GM10248 (cell line): ENCODE measurements at regions not wholly inside any gene's neighbourhood (a gene's known extent, or its start where the extent isn't known, plus 50 kb on each side); places are given as distances from the start of the nearest gene placed in this dataset.
"Not testable (repeated sequence)": the region's sequence is repeated elsewhere in the genome, so short reads cannot be mapped to it uniquely, and the experiment has no call there.

Source experiments
- CTCF ChIA-PET: fragments of 300-600 bp; sonication (Branson Sonifier 250); formaldehyde crosslinking; extraction: SDS; loops from one replicate; lab custom pipeline; 2021; ENCODE audit warnings: antibody characterized with exemption; lab: Yijun Ruan, JAX
- POLR2A ChIA-PET: fragments of 350-650 bp; sonication (Branson Sonifier 250); formaldehyde crosslinking; extraction: SDS; loops from one replicate; lab custom pipeline; 2020; ENCODE audit warnings: antibody characterized with exemption; lab: Yijun Ruan, JAX
- DNase-seq: peaks from one replicate; pipeline ENCODE4 v3.0.0; 2012; ENCODE audit errors: extremely low spot score
- TF ChIP-seq, protein P1 (sequence below): IDR thresholded peaks from 2 replicates; pipeline ENCODE4 v1.5.1; 2012; ENCODE audit warnings: mild to moderate bottlenecking, low read depth; ENCODE audit errors: extremely low read depth, missing control alignments, control extremely low read depth

DNA sequence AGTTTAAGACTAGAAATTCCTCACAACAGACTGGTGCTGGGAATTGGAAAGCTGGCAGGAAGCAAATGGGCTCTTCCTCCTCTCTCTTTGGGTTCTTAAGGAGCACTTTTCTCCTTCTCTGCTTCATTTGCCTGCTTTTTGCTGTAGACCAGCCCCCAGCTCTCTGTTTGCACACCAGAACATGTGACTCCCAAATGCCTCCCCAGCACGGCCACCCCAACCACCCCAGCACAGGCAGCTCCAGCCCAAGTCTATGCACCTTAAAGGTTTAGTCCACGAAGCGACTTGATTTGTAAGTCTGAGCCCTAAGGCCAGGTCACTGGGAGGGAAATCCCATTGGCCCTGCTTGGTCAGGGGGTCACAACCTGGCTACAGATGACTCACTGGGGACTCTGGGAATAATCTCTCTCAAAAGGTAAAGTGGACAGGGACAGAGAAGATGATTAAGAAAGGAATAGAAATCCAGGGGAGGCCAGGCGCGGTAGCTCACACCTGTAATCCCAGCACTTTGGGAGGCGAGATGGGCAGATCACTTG lies 377.8 kb upstream of the PROK2 start:
- CTCF ChIA-PET = interaction anchor here (0.9 to 3.5 kb wide), 3 partner anchors 16 to 288 kb away, joined by 3 to 9 read pairs (median 3); no protein-coding TSS in a partner anchor
- TF ChIP-seq, protein P1, sequence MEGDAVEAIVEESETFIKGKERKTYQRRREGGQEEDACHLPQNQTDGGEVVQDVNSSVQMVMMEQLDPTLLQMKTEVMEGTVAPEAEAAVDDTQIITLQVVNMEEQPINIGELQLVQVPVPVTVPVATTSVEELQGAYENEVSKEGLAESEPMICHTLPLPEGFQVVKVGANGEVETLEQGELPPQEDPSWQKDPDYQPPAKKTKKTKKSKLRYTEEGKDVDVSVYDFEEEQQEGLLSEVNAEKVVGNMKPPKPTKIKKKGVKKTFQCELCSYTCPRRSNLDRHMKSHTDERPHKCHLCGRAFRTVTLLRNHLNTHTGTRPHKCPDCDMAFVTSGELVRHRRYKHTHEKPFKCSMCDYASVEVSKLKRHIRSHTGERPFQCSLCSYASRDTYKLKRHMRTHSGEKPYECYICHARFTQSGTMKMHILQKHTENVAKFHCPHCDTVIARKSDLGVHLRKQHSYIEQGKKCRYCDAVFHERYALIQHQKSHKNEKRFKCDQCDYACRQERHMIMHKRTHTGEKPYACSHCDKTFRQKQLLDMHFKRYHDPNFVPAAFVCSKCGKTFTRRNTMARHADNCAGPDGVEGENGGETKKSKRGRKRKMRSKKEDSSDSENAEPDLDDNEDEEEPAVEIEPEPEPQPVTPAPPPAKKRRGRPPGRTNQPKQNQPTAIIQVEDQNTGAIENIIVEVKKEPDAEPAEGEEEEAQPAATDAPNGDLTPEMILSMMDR = no peak
- POLR2A ChIA-PET = no interaction called here
- DNase-seq = no peak

DNA sequence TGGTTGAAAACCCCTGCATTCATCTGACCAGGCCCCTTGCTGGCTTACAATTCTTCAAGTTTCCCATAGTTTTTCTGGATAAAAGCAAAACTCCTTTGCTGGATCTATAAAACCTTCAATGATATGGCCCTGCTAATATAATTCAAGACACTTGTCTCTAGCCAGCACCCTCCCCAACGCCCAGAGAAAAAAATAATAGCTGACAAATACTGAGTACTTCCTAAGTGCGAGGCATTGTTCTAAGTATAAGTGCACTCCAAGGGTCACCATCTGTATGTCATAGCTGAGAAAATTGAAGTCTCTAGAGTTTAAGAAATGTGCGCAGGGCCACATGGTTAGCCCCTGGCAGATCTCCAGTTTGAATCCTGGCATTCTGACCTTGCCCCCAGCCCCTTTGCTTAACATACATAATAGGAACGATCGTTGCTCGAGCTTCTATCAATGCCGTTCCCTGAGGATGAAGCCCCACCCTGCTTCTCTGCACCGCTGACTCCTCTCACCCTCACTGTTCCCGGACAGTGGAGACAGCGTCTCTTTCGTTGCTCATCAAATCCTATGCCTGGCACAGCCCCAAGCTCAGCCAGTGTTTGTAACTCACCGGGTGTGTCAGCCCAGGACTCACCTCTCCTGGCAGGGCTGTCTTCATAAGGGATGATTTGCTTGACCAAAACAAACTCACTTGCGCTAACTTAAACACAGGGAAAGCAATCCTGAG lies 377.1 kb upstream of the PROK2 start:
- ChIA-PET POLR2A (no interaction called here), CTCF (interaction anchor here (0.9 to 3.5 kb wide), 3 partner anchors 16 to 287 kb away, joined by 3 to 9 read pairs (median 3); no protein-coding TSS in a partner anchor)
- TF ChIP-seq, protein P1 = no peak
- no peak for DNase-seq

DNA sequence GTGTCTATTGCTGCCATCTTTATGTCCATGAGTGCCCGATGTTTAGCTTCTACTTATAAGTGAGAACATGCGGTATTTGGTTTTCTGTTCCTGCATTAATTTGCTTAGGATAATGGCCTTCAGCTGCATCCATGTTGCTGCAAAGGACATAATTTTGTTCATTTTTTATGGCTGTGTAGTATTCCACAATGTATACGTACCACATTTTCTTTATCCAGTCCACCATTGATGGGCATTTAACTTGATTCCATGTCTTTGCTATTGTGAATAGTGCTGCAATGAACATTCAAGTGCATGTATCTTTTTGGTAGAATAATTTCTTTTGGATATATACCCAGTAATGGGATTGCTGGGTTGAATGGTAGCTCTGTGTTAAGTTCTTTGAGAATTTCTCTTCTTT lies 376.3 kb upstream of the PROK2 start:
- POLR2A ChIA-PET, DNase-seq: not testable (repeated sequence)
- CTCF ChIA-PET = interaction anchor here (1.6 to 3.5 kb wide), 2 partner anchors 206 to 286 kb away, joined by 4 to 9 read pairs; no protein-coding TSS in a partner anchor

DNA sequence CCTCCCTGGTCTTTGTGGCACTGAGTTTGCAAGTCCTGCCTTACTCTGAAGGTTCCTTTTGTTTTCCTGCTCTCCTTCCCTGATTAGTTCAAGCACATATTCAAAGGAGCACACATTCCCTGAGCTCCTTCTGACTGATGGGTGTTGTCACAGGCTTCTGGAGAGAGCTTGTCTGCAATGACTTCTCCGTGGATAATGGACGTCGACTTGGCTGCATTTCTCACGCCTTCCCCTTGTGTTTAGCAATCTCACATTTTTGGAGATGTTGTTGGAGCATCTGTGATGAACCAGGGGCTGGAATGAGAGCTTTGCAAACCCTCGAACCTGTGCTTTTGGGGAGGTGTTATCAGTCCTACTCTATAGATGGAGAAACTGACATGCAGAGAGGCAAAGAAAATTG lies 375.4 kb upstream of the PROK2 start:
- ChIA-PET CTCF (interaction anchor here (1.0 to 3.5 kb wide), 4 partner anchors 13 to 285 kb away, joined by 3 to 9 read pairs (median 4); no protein-coding TSS in a partner anchor), POLR2A (no interaction called here)
- TF ChIP-seq, protein P1 = no peak

DNA sequence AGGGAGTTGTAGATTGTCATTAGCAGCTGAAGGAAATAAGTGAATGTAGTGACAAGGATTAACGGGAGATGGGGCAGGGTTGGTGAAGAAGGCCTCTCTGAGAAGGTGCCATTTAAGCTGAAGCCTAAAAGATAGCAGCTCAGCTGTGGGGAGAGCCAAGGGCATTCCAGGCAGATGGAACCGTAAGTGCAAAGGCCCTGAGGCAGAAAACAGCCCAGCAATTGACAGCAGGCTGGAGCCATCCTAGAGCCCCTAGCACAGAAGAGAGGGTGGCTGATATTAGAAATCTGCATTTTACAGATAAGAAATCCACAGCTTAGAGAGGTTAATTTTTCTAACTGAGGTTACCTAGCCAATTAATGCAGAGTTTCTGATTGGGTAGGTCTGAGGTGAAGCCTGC lies 374.5 kb upstream of the PROK2 start:
- TF ChIP-seq, protein P1 = no peak
- ChIA-PET CTCF (interaction anchor here (0.9 to 1.3 kb wide), 2 partner anchors 14 to 21 kb away, joined by 3 read pairs; no protein-coding TSS in a partner anchor), POLR2A (no interaction called here)
- no peak for DNase-seq

More for the DNA sequence above, 375.4 kb upstream of the PROK2 start:
- DNase-seq = no peak

DNA sequence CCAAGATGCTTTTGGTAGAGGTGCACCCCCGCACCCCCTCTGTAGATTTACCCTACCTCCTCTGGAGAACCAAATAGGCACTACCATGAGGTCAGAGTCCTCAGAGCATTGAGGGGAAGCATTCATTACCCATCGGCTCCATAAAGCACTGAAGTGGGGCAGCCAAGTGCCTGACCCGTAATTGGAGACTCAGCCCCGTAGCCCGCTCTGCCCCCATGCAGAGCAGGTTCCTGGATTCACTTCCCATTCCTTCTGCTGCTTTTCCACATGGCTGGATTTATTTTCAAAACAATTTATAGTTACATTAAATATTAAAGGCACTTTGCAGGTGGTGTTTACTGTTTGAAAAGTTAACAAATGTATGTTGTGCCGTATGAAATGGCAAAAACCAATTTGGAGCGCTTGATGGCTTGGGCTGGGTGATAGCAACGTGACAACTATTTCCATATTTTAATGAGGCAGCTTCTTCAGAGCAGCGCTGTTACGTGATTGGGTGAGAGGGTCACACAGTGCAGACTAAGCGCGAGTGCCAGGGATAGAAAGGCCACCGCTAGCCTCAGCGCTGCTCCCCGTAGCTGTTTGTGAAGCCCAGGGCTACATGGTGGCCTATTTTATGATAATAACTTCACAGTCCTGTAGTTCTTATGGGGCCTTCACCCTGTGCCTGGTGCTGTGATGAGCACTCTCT lies 373.8 kb upstream of the PROK2 start:
- CTCF ChIA-PET = interaction anchor here (1.9 kb wide), 1 partner anchor 111 kb away, joined by 4 read pairs; no protein-coding TSS in a partner anchor
- no peak for DNase-seq
- POLR2A ChIA-PET = no interaction called here
- TF ChIP-seq, protein P1 = no peak
